Colonic mucosa (tissue), 4 donors: ENCODE measurements at regions not wholly inside any gene's neighbourhood (a gene's known extent, or its start where the extent isn't known, plus 50 kb on each side); places are given as distances from the start of the nearest gene placed in this dataset.

Source experiments
- DNase-seq: peaks from one replicate; pipeline ENCODE4 v3.0.0-alpha.2; 2020
- H3K27ac ChIP-seq: fragments of 200-600 bp; one replicate; pipeline ENCODE4 v1.8.0; 2021
- H3K27me3 ChIP-seq: fragments of 200-600 bp; one replicate; pipeline ENCODE4 v1.8.0; 2021
- H3K36me3 ChIP-seq: fragments of 200-600 bp; one replicate; pipeline ENCODE4 v1.8.0; 2021
- H3K4me1 ChIP-seq: fragments of 200-600 bp; one replicate; pipeline ENCODE4 v1.8.0; 2021; ENCODE audit warnings: mild to moderate bottlenecking
- H3K4me3 ChIP-seq: fragments of 200-600 bp; one replicate; pipeline ENCODE4 v1.8.0; 2021
- H3K9ac ChIP-seq, 2 donors: one replicate each; pipeline ENCODE4 v1.7.0; 2013; ENCODE audit warnings: control low read depth in 2 of 2, low read depth in 2 of 2, low read length in 2 of 2
- H3K9me3 ChIP-seq: fragments of 200-600 bp; one replicate; pipeline ENCODE4 v1.8.0; 2021
- intact Hi-C: fragments of 100-400 bp; cut with DNase I; formaldehyde crosslinking; loops from one replicate; pipeline ENCODE4 v1.14.1; 2022
- TF ChIP-seq, protein P1 (sequence below): fragments of 200-600 bp; IDR thresholded peaks from one replicate; pipeline ENCODE4 v1.8.0; 2022; ENCODE audit warnings: antibody characterized with exemption, mild to moderate bottlenecking
- donor health status: healthy.
- donor health status: DM: no; HTN: no; CAD: no.
- donor health status: DM: no; HTN: no; CAD: no.

DNA sequence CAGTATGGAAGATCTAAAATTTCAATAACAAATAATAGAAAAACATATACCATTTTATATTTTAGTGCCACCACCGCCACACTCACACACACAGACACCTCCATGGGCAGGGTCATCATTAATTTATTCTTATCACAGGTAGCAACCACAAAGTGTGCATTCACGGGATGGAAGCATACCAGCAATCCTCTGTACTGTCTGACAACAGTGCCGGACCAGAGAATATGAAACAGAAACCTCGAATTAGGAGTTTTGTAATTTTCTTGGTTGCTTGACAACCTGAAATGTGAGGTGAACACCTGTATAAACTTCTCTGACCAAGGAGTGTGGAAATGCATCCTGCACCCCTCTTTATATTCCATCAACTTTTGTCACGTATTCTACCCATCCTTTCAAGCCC is 213.9 kb upstream of the KCNIP4 start:
- no peak overlapping the region for H3K27ac ChIP-seq
- no peak overlapping the region for H3K9ac ChIP-seq
- TF ChIP-seq, protein P1, sequence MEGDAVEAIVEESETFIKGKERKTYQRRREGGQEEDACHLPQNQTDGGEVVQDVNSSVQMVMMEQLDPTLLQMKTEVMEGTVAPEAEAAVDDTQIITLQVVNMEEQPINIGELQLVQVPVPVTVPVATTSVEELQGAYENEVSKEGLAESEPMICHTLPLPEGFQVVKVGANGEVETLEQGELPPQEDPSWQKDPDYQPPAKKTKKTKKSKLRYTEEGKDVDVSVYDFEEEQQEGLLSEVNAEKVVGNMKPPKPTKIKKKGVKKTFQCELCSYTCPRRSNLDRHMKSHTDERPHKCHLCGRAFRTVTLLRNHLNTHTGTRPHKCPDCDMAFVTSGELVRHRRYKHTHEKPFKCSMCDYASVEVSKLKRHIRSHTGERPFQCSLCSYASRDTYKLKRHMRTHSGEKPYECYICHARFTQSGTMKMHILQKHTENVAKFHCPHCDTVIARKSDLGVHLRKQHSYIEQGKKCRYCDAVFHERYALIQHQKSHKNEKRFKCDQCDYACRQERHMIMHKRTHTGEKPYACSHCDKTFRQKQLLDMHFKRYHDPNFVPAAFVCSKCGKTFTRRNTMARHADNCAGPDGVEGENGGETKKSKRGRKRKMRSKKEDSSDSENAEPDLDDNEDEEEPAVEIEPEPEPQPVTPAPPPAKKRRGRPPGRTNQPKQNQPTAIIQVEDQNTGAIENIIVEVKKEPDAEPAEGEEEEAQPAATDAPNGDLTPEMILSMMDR = no peak
- no peak overlapping the region for H3K4me3 ChIP-seq
- no peaks in the 10 kb centered on the region for H3K4me1 ChIP-seq
- no peaks in the 10 kb centered on the region for H3K9me3 ChIP-seq
- H3K36me3 ChIP-seq = no peaks in the 10 kb centered on the region
- no peak for DNase-seq
- intact Hi-C loops = no loop called here
- H3K27me3 ChIP-seq = no peaks in the 10 kb centered on the region

- no peak for DNase-seq
- Histone ChIP-seq H3K4me1 (no peaks in the 10 kb centered on the region), H3K9ac (no peak overlapping the region), H3K36me3 (no peaks in the 10 kb centered on the region), H3K27ac (no peak overlapping the region), H3K9me3 (no peaks in the 10 kb centered on the region), H3K27me3 (no peaks in the 10 kb centered on the region), H3K4me3 (no peak overlapping the region)
- intact Hi-C loops = loop anchor here (5.0 to 10.0 kb wide), 2 partner anchors 224 to 257 kb away; no protein-coding TSS in a partner anchor
- TF ChIP-seq, protein P1 = no peak
Observed at GRCh38 chr4:22130741-22131140, 182.2 kb upstream of the KCNIP4 start.

DNA sequence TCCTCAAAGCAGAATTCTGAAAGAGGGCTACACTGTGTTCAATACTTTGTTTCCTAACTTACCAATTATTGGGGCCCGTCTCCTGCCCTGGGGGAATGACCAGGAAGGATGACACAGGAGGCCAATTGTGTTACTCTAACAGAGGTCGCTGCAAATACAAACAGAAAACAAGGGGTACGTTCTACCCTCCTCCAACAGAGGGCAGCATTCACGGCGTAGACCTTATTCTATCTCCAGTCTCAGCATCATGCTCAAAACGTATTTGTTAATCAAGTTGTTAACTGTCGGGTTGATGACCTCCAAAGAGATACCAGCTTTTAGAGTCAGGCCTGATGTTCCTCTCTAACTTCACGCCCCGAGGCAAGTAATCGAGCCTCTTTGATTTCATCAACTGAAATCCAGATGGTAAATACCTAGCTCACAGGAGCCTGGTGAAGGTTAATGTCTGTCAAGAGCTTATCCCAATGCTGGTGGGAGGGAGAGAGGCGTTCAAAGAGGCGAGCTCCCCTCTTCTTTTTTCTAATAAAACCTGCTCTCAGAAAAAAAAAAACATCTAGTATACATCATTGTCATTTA is 181.0 kb upstream of the KCNIP4 start:
- TF ChIP-seq, protein P1 = peak; percentile 21
- DNase-seq = peak; percentile 25

DNA sequence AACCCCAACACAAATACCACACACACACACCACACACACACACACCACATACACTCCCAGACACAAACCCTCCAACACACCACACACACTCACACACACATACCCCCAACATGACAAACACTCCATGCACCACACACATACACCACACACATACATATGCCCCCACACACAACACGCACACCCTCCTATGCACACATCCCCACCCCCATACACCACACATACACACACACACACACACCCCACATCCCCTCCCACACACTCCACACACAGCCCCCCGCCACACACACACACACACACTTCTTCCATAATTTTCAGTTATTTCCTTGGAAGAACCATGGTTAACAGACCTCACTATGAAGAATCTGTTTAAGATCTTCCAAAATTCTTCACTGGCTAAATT is 173.5 kb upstream of the KCNIP4 start:
- Histone ChIP-seq H3K9me3 (no peaks in the 10 kb centered on the region), H3K27me3 (no peaks in the 10 kb centered on the region), H3K27ac (no peak overlapping the region), H3K9ac (no peak overlapping the region), H3K36me3 (no peaks in the 10 kb centered on the region), H3K4me3 (no peak overlapping the region), H3K4me1 (no peaks in the 10 kb centered on the region)
- no peak for DNase-seq
- TF ChIP-seq, protein P1 = no peak
- intact Hi-C loops = no loop called here

More for the DNA sequence above, 181.0 kb upstream of the KCNIP4 start:
- no peak overlapping the region for H3K27ac ChIP-seq
- H3K27me3 ChIP-seq = no peaks in the 10 kb centered on the region
- no peak overlapping the region for H3K9ac ChIP-seq
- no peaks in the 10 kb centered on the region for H3K36me3 ChIP-seq
- H3K4me3 ChIP-seq = no peak overlapping the region
- intact Hi-C loops = loop anchor here (5.0 to 10.0 kb wide), 2 partner anchors 225 to 258 kb away; no protein-coding TSS in a partner anchor
- H3K9me3 ChIP-seq = no peaks in the 10 kb centered on the region
- no peaks in the 10 kb centered on the region for H3K4me1 ChIP-seq

DNA sequence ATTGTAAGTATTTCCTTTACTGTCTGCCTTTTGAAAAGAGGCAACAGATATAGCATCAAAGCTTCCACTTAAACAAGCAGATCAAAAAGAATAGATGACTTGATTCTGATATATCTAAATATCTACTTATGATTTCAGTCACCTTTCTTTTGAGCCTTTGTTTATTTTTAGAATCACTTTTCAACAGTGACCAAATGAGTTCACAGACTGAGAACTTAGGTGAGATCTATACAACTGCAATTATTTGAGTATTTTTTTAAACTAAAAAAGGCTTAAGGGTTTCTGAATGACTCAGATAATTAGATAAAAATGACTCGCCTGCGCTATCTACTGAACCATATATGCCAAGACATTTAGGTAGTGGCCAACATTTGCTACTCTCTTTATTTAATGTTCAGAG is 166.7 kb upstream of the KCNIP4 start:
- Histone ChIP-seq H3K4me1 (no peaks in the 10 kb centered on the region), H3K27ac (no peak overlapping the region), H3K9me3 (no peaks in the 10 kb centered on the region), H3K9ac (no peak overlapping the region), H3K4me3 (no peak overlapping the region), H3K36me3 (no peaks in the 10 kb centered on the region), H3K27me3 (no peaks in the 10 kb centered on the region)
- DNase-seq = no peak
- intact Hi-C loops = no loop called here
- TF ChIP-seq, protein P1 = no peak
